HEK293T (cell line): ENCODE measurements at regions not wholly inside any gene's neighbourhood (a gene's known extent, or its start where the extent isn't known, plus 50 kb on each side); places are given as distances from the start of the nearest gene placed in this dataset.

Experiments used
- BHLHE40 ChIP-seq: fragments of 450-650 bp; IDR thresholded peaks from 2 replicates; pipeline ENCODE4 v1.6.1; 2016; ENCODE audit warnings: mild to moderate bottlenecking, moderate library complexity, borderline replicate concordance
- SUZ12 ChIP-seq: fragments of 450-650 bp; IDR thresholded peaks from 2 replicates; pipeline ENCODE4 v1.6.1; 2016; ENCODE audit warnings: mild to moderate bottlenecking

DNA sequence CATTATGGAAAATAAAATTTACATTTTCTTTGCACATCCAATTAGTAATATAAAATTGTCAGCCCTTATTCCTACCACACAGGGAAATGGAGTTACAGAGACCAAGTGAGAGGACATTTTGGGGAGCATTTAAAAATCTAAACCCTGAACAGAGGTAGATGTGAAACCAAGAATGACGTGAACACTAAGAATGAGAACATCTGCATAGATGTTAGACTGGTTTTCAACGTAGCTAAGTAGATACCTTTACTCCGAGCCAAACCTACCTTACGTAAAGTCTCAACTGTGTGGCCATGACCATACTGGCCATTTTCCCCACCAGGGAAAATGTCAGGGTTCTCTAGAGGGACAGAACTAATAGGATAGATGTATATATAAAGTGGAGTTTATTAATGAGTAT, 51.4 kb upstream of the THBS1 start:
- TF ChIP-seq SUZ12 (no peak), BHLHE40 (no peak)
